Esophagus muscularis mucosa (tissue), 4 donors: ENCODE measurements at regions not wholly inside any gene's neighbourhood (a gene's known extent, or its start where the extent isn't known, plus 50 kb on each side); places are given as distances from the start of the nearest gene placed in this dataset.

ENCODE experiments used
- DNase-seq: peaks from one replicate; pipeline ENCODE4 v3.0.0-alpha.2; 2017; ENCODE audit errors: extremely low spot score
- H3K27ac ChIP-seq, 4 donors: fragments of 200-600 bp; sonication (generic); replicated peaks in 1 of 4; 1 replicate in 3 of 4; 2 replicates in 1 of 4; pipeline ENCODE4 v1.5.1; 2016 to 2019; ENCODE audit warnings: mild to moderate bottlenecking in 1 of 4
- H3K27me3 ChIP-seq, 4 donors: fragments of 200-600 bp; sonication (generic); one replicate each; pipeline versions ENCODE4 v1.5.1 to v1.6.0; 2016 to 2019
- H3K36me3 ChIP-seq, 4 donors: fragments of 200-600 bp; sonication (generic); one replicate each; pipeline ENCODE4 v1.5.1; 2016 to 2019
- H3K4me1 ChIP-seq, 4 donors: fragments of 200-600 bp; sonication (generic); one replicate each; pipeline ENCODE4 v1.5.1; 2016 to 2019
- H3K4me3 ChIP-seq, 4 donors: fragments of 200-600 bp; sonication (generic); 1 replicate in 2 of 4; 2 replicates in 2 of 4; pipeline ENCODE4 v1.5.1; 2016 to 2019; ENCODE audit warnings: mild to moderate bottlenecking in 4 of 4, moderate library complexity in 1 of 4
- H3K9me3 ChIP-seq, 4 donors: fragments of 200-600 bp; sonication (generic); 1 replicate in 3 of 4; 2 replicates in 1 of 4; pipeline ENCODE4 v1.5.1; 2016 to 2019
- CTCF ChIP-seq, 3 experiments: fragments of 200-600 bp in 2 of 3; fragments of 450-650 bp in 1 of 3; sonication (generic) in 2 of 3; IDR thresholded peaks; one replicate each; pipeline ENCODE4 v1.5.1; 2017 to 2019; ENCODE audit warnings: antibody characterized with exemption in 3 of 3, mild to moderate bottlenecking in 2 of 3, moderate library complexity in 1 of 3
- EP300 ChIP-seq: sonication (generic); formaldehyde crosslinking; IDR thresholded peaks from one replicate; pipeline ENCODE4 v1.6.1; 2017; ENCODE audit warnings: antibody characterized with exemption
- POLR2A ChIP-seq: fragments of 450-650 bp; IDR thresholded peaks from one replicate; pipeline ENCODE4 v1.6.1; 2017; ENCODE audit warnings: antibody characterized with exemption, moderate library complexity, mild to moderate bottlenecking, low read depth
- POLR2AphosphoS5 ChIP-seq, 2 donors: sonication (generic); formaldehyde crosslinking; IDR thresholded peaks; one replicate each; pipeline ENCODE4 v1.6.1; 2017; ENCODE audit warnings: antibody characterized with exemption in 2 of 2
- WGBS: methylation state at CpG from one replicate; pipeline ENCODE4 v1.1.5; 2018; 5-methylcytosine and 5-hydroxymethylcytosine counted together
- intact Hi-C: fragments of 100-400 bp; cut with DNase I; formaldehyde crosslinking; loops from one replicate; pipeline ENCODE4 v1.15.1; 2023

- Histone ChIP-seq H3K4me1 (no peaks in the 10 kb centered on the region), H3K9me3 (no peaks in the 10 kb centered on the region), H3K36me3 (no peaks in the 10 kb centered on the region), H3K27ac (no peak overlapping the region), H3K4me3 (no peak overlapping the region), H3K27me3 (no peaks in the 10 kb centered on the region)
- intact Hi-C loops: no loop called here
- no peak for TF ChIP-seq POLR2AphosphoS5 (IDR thresholded peaks at IDR 0.05)
- no peak for TF ChIP-seq POLR2A
- TF ChIP-seq EP300: no peak
- no peak for TF ChIP-seq CTCF (IDR thresholded peaks at IDR 0.05)
- WGBS: 88% methylated on average over 2 of the region's 2 CpGs
- DNase-seq: no peak
Observed at GRCh38 chr6:67506352-67506751, 1128.7 kb upstream of the ADGRB3 start.

- no peaks in the 10 kb centered on the region for H3K36me3 ChIP-seq
- H3K4me1 ChIP-seq: no peaks in the 10 kb centered on the region
- intact Hi-C loops: no loop called here
- no peaks in the 10 kb centered on the region for H3K27me3 ChIP-seq
- DNase-seq: no peak
- TF ChIP-seq POLR2AphosphoS5 (IDR thresholded peaks at IDR 0.05) (no peak), POLR2A (no peak), CTCF (IDR thresholded peaks at IDR 0.05) (no peak), EP300 (no peak)
- no peaks in the 10 kb centered on the region for H3K9me3 ChIP-seq
- 51% methylated on average over 5 of the region's 5 CpGs for WGBS
- no peak overlapping the region for H3K27ac ChIP-seq
- no peak overlapping the region for H3K4me3 ChIP-seq
Observed at GRCh38 chr6:67501755-67502154, 1133.3 kb upstream of the ADGRB3 start.

- Histone ChIP-seq H3K9me3 (no peaks in the 10 kb centered on the region), H3K36me3 (no peaks in the 10 kb centered on the region), H3K4me1 (no peaks in the 10 kb centered on the region), H3K4me3 (no peak overlapping the region), H3K27me3 (no peaks in the 10 kb centered on the region), H3K27ac (no peak overlapping the region)
- no peak for DNase-seq
- intact Hi-C loops: no loop called here
- 73% methylated on average over 1 of the region's 1 CpG for WGBS
- TF ChIP-seq POLR2A: no peak
- TF ChIP-seq CTCF (IDR thresholded peaks at IDR 0.05): no peak
- TF ChIP-seq EP300: no peak
- no peak for TF ChIP-seq POLR2AphosphoS5 (IDR thresholded peaks at IDR 0.05)
Observed at GRCh38 chr6:67497749-67498148, 1137.3 kb upstream of the ADGRB3 start.

GRCh38 chr6:67496191-67496590 lies 1138.9 kb upstream of the ADGRB3 start:
- WGBS: 79% methylated on average over 3 of the region's 3 CpGs
- DNase-seq: no peak
- H3K4me1 ChIP-seq: no peaks in the 10 kb centered on the region
- no peaks in the 10 kb centered on the region for H3K27me3 ChIP-seq
- H3K4me3 ChIP-seq: no peak overlapping the region
- intact Hi-C loops: no loop called here
- TF ChIP-seq POLR2AphosphoS5 (IDR thresholded peaks at IDR 0.05) (no peak), CTCF (IDR thresholded peaks at IDR 0.05) (no peak), POLR2A (no peak), EP300 (no peak)
- H3K36me3 ChIP-seq: no peaks in the 10 kb centered on the region
- no peaks in the 10 kb centered on the region for H3K9me3 ChIP-seq
- H3K27ac ChIP-seq: no peak overlapping the region

- no peak overlapping the region for H3K27ac ChIP-seq
- H3K4me3 ChIP-seq: no peak overlapping the region
- TF ChIP-seq CTCF (IDR thresholded peaks at IDR 0.05): no peak
- TF ChIP-seq EP300: no peak
- TF ChIP-seq POLR2A: no peak
- TF ChIP-seq POLR2AphosphoS5 (IDR thresholded peaks at IDR 0.05): no peak
- H3K9me3 ChIP-seq: no peaks in the 10 kb centered on the region
- H3K36me3 ChIP-seq: no peaks in the 10 kb centered on the region
- H3K27me3 ChIP-seq: no peaks in the 10 kb centered on the region
- no peaks in the 10 kb centered on the region for H3K4me1 ChIP-seq
- intact Hi-C loops: no loop called here
- DNase-seq: no peak
Observed at GRCh38 chr6:67493682-67494081, 1141.4 kb upstream of the ADGRB3 start.
